Neural progenitor cell (in vitro differentiated cells): ENCODE measurements at regions not wholly inside any gene's neighbourhood (a gene's known extent, or its start where the extent isn't known, plus 50 kb on each side); places are given as distances from the start of the nearest gene placed in this dataset.

Experiments used
- EZH2 ChIP-seq: fragments of 200-600 bp; sonication (generic); IDR thresholded peaks from 2 replicates; pipeline ENCODE4 v1.6.1; 2017; ENCODE audit warnings: antibody characterized with exemption, mild to moderate bottlenecking, moderate library complexity
- TF ChIP-seq, protein P1 (sequence below): fragments of 200-600 bp; sonication (generic); IDR thresholded peaks from 2 replicates; pipeline ENCODE4 v1.5.1; 2017; ENCODE audit warnings: antibody characterized with exemption, mild to moderate bottlenecking

DNA sequence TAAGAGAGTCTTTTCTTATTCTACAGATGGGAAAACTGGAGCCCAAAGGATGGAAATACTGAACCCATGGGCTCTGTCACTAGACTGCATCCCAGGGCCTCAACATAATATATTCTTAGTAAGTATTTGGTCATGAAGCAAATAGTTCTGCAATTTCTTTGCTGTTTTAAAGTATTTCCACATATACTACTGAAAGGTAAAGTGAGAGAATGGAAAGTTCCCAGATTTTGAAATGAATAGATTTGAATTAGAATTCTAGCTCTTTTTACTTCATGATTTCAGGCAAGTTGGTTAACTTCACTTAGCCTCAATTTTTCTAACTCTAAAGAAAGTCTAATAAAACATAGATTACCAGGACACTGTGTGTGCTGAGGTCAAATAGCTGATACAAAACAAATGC lies 95.6 kb upstream of the FGGY start:
- TF ChIP-seq, protein P1, sequence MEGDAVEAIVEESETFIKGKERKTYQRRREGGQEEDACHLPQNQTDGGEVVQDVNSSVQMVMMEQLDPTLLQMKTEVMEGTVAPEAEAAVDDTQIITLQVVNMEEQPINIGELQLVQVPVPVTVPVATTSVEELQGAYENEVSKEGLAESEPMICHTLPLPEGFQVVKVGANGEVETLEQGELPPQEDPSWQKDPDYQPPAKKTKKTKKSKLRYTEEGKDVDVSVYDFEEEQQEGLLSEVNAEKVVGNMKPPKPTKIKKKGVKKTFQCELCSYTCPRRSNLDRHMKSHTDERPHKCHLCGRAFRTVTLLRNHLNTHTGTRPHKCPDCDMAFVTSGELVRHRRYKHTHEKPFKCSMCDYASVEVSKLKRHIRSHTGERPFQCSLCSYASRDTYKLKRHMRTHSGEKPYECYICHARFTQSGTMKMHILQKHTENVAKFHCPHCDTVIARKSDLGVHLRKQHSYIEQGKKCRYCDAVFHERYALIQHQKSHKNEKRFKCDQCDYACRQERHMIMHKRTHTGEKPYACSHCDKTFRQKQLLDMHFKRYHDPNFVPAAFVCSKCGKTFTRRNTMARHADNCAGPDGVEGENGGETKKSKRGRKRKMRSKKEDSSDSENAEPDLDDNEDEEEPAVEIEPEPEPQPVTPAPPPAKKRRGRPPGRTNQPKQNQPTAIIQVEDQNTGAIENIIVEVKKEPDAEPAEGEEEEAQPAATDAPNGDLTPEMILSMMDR = no peak
- TF ChIP-seq EZH2 = no peak
